ACHN (cell line): ENCODE measurements at regions not wholly inside any gene's neighbourhood (a gene's known extent, or its start where the extent isn't known, plus 50 kb on each side); places are given as distances from the start of the nearest gene placed in this dataset.

Source experiments
- DNase-seq: peaks from one replicate; pipeline ENCODE4 v3.0.0-alpha.2; 2015
- in situ Hi-C: cut with HindIII; loops from 2 replicates; pipeline ENCODE4 v1.10.0; 2017; ENCODE audit warnings: low sequenced_read_pairs, low pct_ligation_motif_present, low pct_unique_long_range_greater_than_20kb

DNA sequence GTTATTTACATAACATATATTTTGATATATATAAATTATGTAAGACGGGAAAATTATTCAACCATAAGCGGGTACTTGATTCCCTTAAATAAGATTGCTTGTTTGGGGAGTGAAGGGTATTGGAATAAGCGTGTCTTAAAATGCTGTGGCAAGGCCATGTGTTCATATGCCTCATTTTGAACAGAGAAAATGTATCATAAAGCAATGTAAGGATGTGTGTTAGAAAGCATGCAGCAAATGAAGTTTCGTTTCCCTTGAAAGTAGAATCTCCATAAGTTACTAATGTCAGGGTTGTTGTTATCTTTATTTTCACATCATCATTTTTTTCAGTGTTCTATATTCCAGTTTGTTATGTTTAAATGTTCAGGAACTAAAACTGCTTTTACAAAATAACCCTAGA lies 465.6 kb downstream of the FOXG1 start:
- DNase-seq = no peak
- in situ Hi-C loops = no loop called here

GRCh38 chr14:29232711-29233110 lies 466.1 kb downstream of the FOXG1 start:
- in situ Hi-C loops = no loop called here
- DNase-seq = no peak

DNA sequence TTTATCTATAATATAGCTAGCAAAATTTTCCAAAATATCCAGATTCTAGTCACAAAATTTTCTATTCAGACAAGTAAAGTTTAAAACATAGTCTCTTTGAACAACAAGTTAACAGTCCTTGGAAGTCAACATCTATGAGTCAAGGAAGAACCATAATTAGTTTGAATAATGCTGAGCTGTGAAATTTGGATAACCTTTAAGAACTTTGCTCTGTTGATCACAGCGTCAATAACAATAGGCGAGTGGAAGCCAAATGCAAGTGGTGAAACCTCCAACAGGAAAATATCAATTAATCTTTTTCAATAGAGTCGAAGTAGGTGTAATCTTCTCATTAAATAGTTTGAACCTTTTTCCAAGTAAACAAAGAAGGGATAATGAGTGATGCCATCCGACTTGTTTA lies 466.6 kb downstream of the FOXG1 start:
- DNase-seq = no peak
- in situ Hi-C loops = no loop called here

DNA sequence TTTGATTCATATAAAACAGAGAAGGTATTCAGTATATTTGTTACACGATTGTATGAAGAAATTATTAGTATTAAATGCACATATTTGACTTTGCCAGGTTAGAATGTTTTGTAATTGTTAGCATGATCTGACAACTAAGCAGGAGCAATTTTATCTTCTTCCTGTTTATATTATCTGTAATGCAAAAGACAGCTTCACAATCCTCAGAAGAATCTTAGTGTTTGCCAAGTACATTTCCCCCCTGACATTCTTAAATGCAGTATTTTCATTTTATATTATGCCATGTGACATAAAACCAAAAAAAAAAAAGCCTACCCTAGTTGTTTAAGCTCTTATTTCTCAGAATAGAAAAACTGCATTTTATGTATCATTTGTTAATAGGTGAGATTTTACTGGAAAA lies 469.4 kb downstream of the FOXG1 start:
- no peak for DNase-seq

DNA sequence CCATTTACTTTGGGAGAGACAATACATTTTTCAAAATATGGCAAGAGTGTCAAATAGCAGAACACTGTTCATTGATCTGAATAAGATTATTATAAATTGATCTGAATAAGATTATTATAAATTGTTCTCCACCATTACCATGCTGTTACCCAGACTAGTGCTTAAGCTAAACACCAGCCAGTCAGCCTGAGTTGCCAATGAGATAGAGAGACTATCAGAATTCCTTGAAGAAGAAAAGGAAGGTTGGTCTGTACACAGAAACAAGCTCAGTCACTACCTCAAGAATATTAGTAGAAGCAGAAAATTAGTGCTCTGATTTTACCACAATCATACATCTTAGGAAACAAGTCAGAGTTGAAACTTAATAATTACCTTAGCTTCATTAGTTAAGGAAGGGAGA lies 469.8 kb downstream of the FOXG1 start:
- in situ Hi-C loops = no loop called here
- DNase-seq = no peak

More for the DNA sequence above, 469.4 kb downstream of the FOXG1 start:
- in situ Hi-C loops = no loop called here

GRCh38 chr14:29236848-29237247 lies 470.3 kb downstream of the FOXG1 start:
- in situ Hi-C loops = no loop called here
- DNase-seq = peak; percentile 15

- DNase-seq = no peak
- in situ Hi-C loops = no loop called here
These were observed 473.5 kb downstream of the FOXG1 start for GRCh38 chr14:29240066-29240465.

GRCh38 chr14:29242755-29243754 lies 476.5 kb downstream of the FOXG1 start:
- in situ Hi-C loops = no loop called here
- DNase-seq = peak; percentile 22

GRCh38 chr14:29255692-29256091 lies 489.1 kb downstream of the FOXG1 start:
- no peak for DNase-seq
- in situ Hi-C loops = no loop called here

- in situ Hi-C loops = no loop called here
- DNase-seq = no peak
These were observed 496.4 kb downstream of the FOXG1 start for GRCh38 chr14:29262979-29263378.

- in situ Hi-C loops = no loop called here
- DNase-seq = no peak
These were observed 498.3 kb downstream of the FOXG1 start for GRCh38 chr14:29264865-29265264.

- no peak for DNase-seq
- in situ Hi-C loops = no loop called here
These were observed 499.3 kb downstream of the FOXG1 start for GRCh38 chr14:29265852-29266251.

DNA sequence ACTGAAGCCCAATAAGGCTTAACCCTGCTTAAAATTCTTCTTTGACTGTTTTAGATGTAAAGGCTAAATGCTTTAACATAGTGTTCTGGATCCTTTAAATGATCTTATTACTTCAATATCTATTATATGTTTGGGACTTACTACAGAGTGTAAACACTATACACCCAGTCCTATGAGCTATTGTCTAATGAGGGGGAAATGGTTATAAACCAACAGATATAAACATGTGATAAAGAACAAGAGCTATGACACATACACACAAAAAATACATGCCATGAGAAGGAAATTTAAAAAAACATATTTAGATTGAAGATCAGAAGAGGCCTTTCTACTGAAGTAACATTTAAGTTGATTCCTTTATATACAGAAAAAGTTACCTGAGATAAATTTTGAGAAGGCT lies 505.1 kb downstream of the FOXG1 start:
- no peak for DNase-seq
- in situ Hi-C loops = no loop called here

DNA sequence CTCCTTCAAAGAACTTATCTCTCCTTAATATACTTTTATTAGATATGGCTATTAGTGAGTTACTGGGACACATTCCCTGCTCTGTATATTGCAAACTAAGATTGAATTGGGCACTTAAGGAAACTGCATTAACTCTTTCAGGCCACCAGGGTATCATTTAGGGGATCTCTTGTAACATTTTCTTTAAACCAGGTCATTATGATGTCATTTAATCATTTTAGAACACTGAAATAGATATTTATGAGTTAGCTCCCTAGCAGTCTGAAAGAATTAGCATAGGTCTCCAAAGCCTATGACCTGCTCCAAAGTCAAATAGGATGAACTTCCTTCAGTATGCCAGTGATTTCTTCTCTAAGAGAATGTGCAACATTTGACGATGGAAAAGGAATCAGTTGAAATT lies 506.9 kb downstream of the FOXG1 start:
- no peak for DNase-seq
- in situ Hi-C loops = no loop called here

- in situ Hi-C loops = no loop called here
- DNase-seq = no peak
These were observed 508.5 kb downstream of the FOXG1 start for GRCh38 chr14:29274890-29275596.

DNA sequence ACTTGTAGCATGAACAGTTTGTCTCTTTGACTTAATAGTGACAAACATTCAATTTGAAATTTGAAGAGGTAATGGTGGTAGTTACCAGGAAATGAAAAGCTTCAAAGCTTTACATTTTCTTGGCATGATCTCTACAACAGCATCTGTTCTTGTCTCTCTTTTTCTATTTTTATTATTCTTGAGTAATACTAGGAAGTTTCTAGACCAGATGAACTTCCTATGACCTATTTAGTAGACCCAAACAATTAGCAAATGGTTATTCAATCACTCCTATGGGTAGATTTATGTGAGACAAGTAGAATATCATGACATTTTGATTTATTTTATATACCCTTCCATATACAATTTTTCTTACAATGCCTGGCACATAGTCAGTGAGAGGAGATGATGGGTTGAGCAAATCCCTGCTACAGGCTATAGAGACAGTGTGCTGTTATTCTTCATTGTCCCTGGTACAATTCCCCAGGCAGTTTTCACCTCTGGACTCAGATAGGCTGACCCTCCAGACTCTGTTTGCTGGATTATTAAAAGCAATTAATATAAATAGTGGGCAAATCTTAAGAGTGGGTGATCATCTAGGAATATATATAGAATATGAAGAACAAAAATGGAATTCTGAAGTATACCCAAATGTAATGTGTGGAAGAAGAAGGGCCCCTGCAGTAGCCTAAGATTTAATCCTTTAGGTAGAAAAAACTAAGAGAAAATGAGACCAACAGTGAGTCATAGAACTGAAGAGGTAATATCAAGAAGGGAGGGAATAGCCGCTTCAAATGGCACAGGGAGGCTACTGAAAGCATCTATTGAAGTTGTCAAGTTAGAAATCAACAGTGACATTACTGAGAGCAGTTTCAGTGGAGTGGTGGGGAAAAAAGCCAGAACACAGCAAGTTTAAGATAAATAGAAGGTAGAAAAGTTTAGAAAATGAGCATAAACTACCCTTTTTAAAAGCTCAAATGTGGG lies 512.0 kb downstream of the FOXG1 start:
- DNase-seq = no peak
- in situ Hi-C loops = no loop called here

GRCh38 chr14:29282169-29282568 lies 515.6 kb downstream of the FOXG1 start:
- in situ Hi-C loops = no loop called here
- DNase-seq = no peak

DNA sequence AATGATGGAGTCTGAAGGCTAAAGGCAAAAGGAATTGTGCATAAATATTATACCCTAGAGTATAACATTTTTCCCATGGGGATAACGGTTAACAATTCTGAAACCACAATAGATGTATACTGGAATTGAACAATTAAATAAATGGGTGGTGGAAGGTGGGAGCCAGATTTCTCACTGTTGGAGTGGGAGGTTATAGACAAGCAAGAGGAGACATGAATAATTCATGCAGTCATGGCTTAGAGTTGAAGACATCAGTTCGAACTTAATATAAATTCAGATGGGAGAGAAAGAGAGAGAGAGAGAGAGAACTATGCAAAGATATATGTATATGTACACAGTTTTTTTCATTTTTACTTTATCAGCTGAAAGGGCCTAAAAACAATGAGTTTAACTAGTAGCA lies 523.9 kb downstream of the FOXG1 start:
- no peak for DNase-seq
- in situ Hi-C loops = no loop called here

DNA sequence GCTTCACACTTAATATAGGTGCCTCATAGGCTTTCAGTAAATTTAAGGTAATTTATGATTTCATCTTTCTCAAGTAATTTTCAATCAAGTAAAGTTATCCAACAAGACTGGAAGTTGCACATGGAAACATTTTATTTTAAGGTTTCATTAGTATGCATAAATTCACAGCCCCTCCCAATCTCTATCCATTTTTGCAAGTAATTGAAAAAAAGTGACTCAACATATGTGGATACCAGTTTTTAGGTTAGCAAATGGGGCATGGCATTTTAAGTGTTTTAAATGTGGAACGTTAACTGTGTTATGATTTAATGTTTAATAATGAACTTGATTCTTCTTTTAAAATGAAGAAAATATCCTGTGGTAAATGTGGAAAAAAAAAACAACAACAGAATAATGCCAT lies 532.8 kb downstream of the FOXG1 start:
- in situ Hi-C loops = no loop called here

More for the DNA sequence above, 532.8 kb downstream of the FOXG1 start:
- DNase-seq = no peak
